ENCODE measurements at regions not wholly inside any gene's neighbourhood (a gene's known extent, or its start where the extent isn't known, plus 50 kb on each side); places are given as distances from the start of the nearest gene placed in this dataset.

DNA sequence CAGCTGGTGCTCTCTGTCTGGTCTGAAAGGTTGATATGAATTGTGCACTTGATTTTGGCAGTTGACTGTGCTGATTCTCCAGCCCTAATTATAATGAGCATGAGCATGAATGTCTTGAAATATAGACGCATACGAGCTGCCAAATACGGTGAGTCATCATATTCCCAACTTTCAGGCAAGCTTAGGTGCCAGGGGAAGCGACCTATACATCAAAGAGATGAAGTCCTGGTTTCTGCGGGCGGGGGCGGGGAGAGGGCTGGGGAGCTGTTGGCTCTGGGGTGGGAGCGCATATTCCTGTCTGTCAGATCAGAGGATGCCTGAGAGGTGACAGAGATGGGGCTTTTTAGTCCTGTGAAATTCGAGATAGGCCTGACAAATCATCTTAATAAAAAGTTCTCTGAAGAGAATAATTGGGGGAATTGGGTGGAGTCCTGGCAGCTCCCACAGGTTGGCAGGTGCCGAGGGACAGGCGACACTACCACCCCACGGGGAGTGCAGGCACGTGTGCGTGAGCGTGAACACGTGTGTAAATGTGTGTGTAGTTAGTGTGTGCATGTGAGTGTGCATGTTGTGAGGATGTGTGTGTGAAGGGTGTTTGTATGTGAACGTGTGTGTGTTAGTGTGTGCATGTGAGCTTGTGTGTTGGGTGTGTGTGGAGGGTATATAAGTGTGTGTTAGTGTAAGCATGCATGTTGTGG lies 865.3 kb downstream of the TBC1D22A start:
- TF ChIP-seq, protein P1, sequence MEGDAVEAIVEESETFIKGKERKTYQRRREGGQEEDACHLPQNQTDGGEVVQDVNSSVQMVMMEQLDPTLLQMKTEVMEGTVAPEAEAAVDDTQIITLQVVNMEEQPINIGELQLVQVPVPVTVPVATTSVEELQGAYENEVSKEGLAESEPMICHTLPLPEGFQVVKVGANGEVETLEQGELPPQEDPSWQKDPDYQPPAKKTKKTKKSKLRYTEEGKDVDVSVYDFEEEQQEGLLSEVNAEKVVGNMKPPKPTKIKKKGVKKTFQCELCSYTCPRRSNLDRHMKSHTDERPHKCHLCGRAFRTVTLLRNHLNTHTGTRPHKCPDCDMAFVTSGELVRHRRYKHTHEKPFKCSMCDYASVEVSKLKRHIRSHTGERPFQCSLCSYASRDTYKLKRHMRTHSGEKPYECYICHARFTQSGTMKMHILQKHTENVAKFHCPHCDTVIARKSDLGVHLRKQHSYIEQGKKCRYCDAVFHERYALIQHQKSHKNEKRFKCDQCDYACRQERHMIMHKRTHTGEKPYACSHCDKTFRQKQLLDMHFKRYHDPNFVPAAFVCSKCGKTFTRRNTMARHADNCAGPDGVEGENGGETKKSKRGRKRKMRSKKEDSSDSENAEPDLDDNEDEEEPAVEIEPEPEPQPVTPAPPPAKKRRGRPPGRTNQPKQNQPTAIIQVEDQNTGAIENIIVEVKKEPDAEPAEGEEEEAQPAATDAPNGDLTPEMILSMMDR (IDR thresholded peaks at IDR 0.05) = no peak
- no peak for TF ChIP-seq ZFX (IDR thresholded peaks at IDR 0.05; ENCODE audit: borderline replicate concordance)
